Karpas-422 (cell line): ENCODE measurements at regions not wholly inside any gene's neighbourhood (a gene's known extent, or its start where the extent isn't known, plus 50 kb on each side); places are given as distances from the start of the nearest gene placed in this dataset.

Experiments
- DNase-seq: peaks from one replicate; pipeline ENCODE4 v3.0.0-alpha.2; 2015
- H2AFZ ChIP-seq: fragments of 200-600 bp; sonication (generic); 2 replicates; pipeline ENCODE4 v1.6.1; 2014; ENCODE audit warnings: antibody characterized with exemption, low read length, mixed read lengths
- H3K27ac ChIP-seq: fragments of 200-600 bp; sonication (generic); 2 replicates; pipeline ENCODE4 v1.5.1; 2014; ENCODE audit warnings: mild to moderate bottlenecking, low read length, moderate library complexity
- H3K27me3 ChIP-seq: fragments of 200-600 bp; sonication (generic); 2 replicates; pipeline ENCODE4 v1.6.1; 2014; ENCODE audit warnings: low read length, mixed read lengths
- H3K36me3 ChIP-seq: fragments of 200-600 bp; sonication (generic); 2 replicates; pipeline ENCODE4 v1.6.1; 2014; ENCODE audit warnings: low read length, mixed read lengths; ENCODE audit not compliant: insufficient read depth
- H3K4me1 ChIP-seq: fragments of 200-600 bp; sonication (generic); 2 replicates; pipeline ENCODE4 v1.6.1; 2014; ENCODE audit warnings: mild to moderate bottlenecking, low read length, mixed read lengths
- H3K4me2 ChIP-seq: fragments of 200-600 bp; sonication (generic); 2 replicates; pipeline ENCODE4 v1.6.1; 2014; ENCODE audit warnings: low read length, low read depth, mild to moderate bottlenecking; ENCODE audit not compliant: poor library complexity, severe bottlenecking
- H3K4me3 ChIP-seq: fragments of 200-600 bp; sonication (generic); 2 replicates; pipeline ENCODE4 v1.5.1; 2014; ENCODE audit warnings: mild to moderate bottlenecking, antibody characterized with exemption, low read length, mixed read lengths
- H3K79me2 ChIP-seq: fragments of 200-600 bp; sonication (generic); 2 replicates; pipeline ENCODE4 v1.6.1; 2014; ENCODE audit warnings: mild to moderate bottlenecking, low read length, mixed read lengths
- H3K9ac ChIP-seq: fragments of 200-600 bp; sonication (generic); 2 replicates; pipeline ENCODE4 v1.6.0; 2014; ENCODE audit warnings: low read length
- H3K9me2 ChIP-seq: fragments of 200-600 bp; sonication (generic), shearing (Covaris generic); replicated peaks from 2 replicates; pipeline ENCODE4 v1.6.0; 2014; ENCODE audit warnings: mild to moderate bottlenecking, low read length, moderate library complexity; ENCODE audit not compliant: insufficient read depth
- H3K9me3 ChIP-seq: fragments of 300-700, 200-600 bp; sonication (generic); 2 replicates; pipeline ENCODE4 v1.6.1; 2014; ENCODE audit warnings: low read length, mixed read lengths
- H4K20me1 ChIP-seq: fragments of 200-600 bp; sonication (generic); 2 replicates; pipeline ENCODE4 v1.6.1; 2014; ENCODE audit warnings: mild to moderate bottlenecking, antibody characterized with exemption, low read length, low read depth; ENCODE audit not compliant: insufficient read depth

DNA sequence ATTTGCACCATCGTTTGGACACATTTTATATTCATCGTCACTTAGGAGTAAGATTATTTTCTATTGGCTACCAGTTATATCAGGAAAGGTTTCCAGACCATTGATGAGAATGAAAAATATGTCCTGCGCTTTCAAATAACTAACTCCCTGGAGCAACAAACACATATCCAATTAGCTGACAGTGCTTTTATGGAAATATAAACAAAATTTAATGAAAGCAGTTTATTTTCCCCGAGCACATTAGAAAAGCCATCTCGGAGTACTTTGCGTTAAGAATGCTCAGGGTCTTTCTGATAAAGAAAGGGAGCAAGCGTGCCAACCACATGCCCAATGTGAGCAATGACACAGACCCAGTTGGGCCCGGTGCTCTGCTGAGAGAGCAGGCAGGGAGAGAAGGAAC is 85.1 kb upstream of the ZPBP start:
- Histone ChIP-seq H3K4me2 (no peak overlapping the region), H3K27me3 (no peaks in the 10 kb centered on the region), H3K36me3 (no peaks in the 10 kb centered on the region), H3K4me1 (no peaks in the 10 kb centered on the region), H3K79me2 (no peaks in the 10 kb centered on the region), H4K20me1 (no peaks in the 10 kb centered on the region), H2AFZ (no peak overlapping the region), H3K9ac (no peak overlapping the region), H3K9me3 (no peaks in the 10 kb centered on the region), H3K4me3 (no peak overlapping the region), H3K27ac (no peak overlapping the region), H3K9me2 (no peaks in the 10 kb centered on the region)
- no peak for DNase-seq

DNA sequence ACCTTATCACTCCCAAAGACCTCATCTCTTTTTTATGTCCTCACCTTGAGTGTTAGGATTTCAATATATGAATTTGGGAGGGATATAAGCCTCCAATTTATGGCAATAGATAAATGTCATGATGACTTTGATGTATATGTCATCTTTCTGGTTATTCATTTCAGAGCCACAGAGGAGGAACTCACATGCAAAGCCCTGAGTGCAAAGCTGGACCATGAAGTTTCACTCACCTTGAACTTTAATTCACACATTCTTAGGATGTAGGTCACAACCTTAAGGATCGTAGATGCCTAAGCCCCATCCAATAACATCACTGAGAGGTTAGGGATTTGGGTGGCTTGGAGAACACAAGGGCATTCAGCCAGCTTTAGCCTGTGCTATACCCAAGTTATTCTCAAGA is 81.9 kb upstream of the ZPBP start:
- Histone ChIP-seq H3K4me1 (no peaks in the 10 kb centered on the region), H3K9me2 (no peaks in the 10 kb centered on the region), H3K27me3 (no peaks in the 10 kb centered on the region), H2AFZ (no peak overlapping the region), H3K27ac (no peak overlapping the region), H4K20me1 (no peaks in the 10 kb centered on the region), H3K9ac (no peak overlapping the region), H3K4me2 (no peak overlapping the region), H3K4me3 (no peak overlapping the region), H3K36me3 (no peaks in the 10 kb centered on the region), H3K79me2 (no peaks in the 10 kb centered on the region), H3K9me3 (no peaks in the 10 kb centered on the region)
- no peak for DNase-seq

DNA sequence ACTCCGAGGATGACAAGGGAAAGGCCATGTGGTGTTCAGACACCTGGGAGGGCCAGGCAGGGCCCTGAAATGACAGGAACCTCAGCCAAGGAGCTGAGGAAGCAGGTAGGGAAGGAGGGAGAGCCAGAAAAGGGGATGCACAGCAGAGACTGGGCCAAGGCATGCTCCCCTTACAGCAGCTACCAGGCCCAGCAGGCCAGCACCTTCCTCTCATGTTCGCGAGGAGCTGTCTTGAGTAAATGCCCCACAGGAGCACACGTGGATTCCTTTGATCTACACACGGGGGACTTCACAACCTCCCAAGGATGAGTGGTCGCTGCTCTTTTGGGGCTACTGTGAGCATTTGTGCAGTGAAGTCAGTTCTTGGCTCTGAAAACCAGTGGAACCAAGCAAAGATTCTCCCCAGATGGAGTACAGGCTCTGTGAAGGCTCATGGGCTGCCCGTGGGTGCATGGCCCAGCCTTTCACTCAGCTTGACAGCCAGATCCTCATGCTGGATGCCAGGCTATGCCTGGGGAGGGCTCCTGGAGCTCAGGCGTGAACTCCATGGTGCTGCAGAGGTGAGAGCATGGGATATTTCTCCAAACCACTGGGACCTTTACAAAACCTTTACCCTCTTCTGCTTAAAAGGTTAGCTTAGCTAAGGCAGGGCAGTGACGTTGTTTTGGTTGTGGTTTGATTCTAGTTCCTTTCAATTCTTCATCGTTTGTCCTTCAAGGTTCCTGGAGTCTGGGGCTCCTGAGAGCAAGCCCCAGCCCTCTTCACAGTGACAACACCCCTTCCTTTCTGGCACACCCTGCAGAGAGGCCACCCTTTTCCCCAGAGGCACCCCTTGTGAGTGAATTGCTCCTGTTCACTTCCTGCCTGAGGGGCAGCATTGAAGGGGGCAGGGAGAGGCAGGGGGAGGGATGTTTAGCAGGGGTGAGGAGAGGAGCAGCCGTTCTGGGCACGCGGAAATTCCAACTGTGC is 74.2 kb upstream of the ZPBP start:
- peak overlapping the region; percentile 30; the same call in 1 of the 2 replicates for H3K9ac ChIP-seq
- no peaks in the 10 kb centered on the region for H3K9me2 ChIP-seq
- no peak overlapping the region for H3K27ac ChIP-seq
- no peaks in the 10 kb centered on the region for H3K79me2 ChIP-seq
- no peaks in the 10 kb centered on the region for H3K36me3 ChIP-seq
- H2AFZ ChIP-seq, result peak overlapping the region; percentile 42; the same call in 1 of the 2 replicates
- H3K4me3 ChIP-seq, result no peak overlapping the region
- peak overlapping the region; percentile 18 for H3K4me2 ChIP-seq
- peaks cover 16% of the 10 kb centered on the region for H3K4me1 ChIP-seq
- no peaks in the 10 kb centered on the region for H4K20me1 ChIP-seq
- no peaks in the 10 kb centered on the region for H3K9me3 ChIP-seq
- no peaks in the 10 kb centered on the region for H3K27me3 ChIP-seq
- no peak for DNase-seq

DNA sequence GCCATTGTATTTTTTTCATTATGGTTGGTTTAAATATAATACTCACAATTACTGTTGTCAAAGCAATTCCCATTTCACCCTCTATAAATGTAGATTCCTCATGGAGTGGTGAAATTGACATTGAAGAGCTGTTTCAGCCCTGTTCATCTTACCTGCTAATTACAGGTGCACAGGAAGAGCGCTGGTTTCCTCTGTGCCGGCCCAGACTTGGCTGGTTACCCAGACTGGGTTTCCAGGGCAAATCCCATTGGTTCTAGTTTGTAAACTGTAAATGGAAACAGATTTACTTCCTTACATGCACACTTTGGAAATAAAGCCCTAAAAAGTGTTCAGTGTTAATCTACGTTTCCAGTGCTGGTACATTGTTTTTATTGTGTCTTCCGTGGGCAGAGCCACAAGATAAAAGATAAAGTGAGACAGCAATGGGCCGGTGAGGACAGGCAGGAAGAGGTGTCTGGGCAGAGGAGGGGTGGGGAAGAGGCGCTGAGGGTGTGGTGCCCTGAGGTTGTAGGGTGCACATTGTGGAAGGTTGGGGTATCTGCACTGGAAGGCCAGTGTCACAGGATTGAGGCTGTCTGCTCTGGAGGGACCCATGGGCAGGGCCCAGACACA is 71.6 kb upstream of the ZPBP start:
- no peaks in the 10 kb centered on the region for H3K27me3 ChIP-seq
- DNase-seq, result no peak
- no peak overlapping the region for H3K9ac ChIP-seq
- H3K4me3 ChIP-seq, result no peak overlapping the region
- H2AFZ ChIP-seq, result no peak overlapping the region
- H3K79me2 ChIP-seq, result no peaks in the 10 kb centered on the region
- no peaks in the 10 kb centered on the region for H3K9me2 ChIP-seq
- H3K36me3 ChIP-seq, result no peaks in the 10 kb centered on the region
- peaks cover 16% of the 10 kb centered on the region for H3K4me1 ChIP-seq
- H4K20me1 ChIP-seq, result no peaks in the 10 kb centered on the region
- H3K4me2 ChIP-seq, result no peak overlapping the region
- H3K27ac ChIP-seq, result no peak overlapping the region
- H3K9me3 ChIP-seq, result no peaks in the 10 kb centered on the region

DNA sequence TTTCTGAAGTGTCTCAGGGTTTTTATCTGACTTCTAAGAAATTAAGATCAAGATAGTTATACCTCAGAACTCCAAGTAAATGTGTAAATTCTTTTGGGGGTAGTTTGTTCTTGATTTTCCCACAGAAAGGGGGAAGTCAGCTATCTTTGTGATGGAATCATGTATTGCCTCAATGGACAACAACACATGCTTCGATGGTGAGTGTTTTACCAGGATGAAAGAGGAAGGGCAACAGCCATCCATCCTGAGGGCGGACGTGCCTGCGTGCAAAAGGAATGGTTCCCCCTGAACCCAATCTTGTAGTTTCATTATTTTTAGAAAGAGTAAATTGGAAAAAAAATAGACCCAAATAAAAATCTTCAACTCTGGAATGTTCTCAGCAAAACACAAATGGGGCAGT is 67.2 kb upstream of the ZPBP start:
- H3K9me2 ChIP-seq, result no peaks in the 10 kb centered on the region
- no peak overlapping the region for H2AFZ ChIP-seq
- H3K4me3 ChIP-seq, result no peak overlapping the region
- no peaks in the 10 kb centered on the region for H3K36me3 ChIP-seq
- no peaks in the 10 kb centered on the region for H3K4me1 ChIP-seq
- H3K79me2 ChIP-seq, result no peaks in the 10 kb centered on the region
- H3K27ac ChIP-seq, result no peak overlapping the region
- H3K27me3 ChIP-seq, result no peaks in the 10 kb centered on the region
- no peaks in the 10 kb centered on the region for H4K20me1 ChIP-seq
- H3K4me2 ChIP-seq, result no peak overlapping the region
- no peak for DNase-seq
- no peaks in the 10 kb centered on the region for H3K9me3 ChIP-seq
- H3K9ac ChIP-seq, result no peak overlapping the region

DNA sequence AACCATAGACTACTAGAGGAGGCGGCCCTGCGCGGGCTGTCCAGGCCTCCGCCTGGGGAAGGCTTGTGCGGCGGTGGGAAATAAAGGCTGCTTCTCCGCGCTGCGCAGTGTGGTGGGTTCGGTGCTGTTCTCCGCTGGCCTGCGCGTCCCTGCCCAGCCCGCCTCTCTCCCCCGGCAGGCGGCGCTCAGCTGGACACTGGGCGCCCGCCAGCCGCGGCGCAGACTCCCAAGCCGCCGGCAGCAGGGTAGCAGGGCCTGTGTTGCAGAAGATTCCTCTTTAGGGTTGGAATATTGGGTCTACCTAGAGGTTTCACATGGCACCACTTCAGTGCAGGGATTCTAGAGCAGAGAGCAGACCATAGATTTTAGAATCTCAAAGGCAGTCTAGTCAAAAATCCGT is 66.1 kb upstream of the ZPBP start:
- Histone ChIP-seq H3K27ac (no peak overlapping the region), H4K20me1 (no peaks in the 10 kb centered on the region), H2AFZ (no peak overlapping the region), H3K36me3 (no peaks in the 10 kb centered on the region), H3K4me1 (no peaks in the 10 kb centered on the region), H3K79me2 (no peaks in the 10 kb centered on the region), H3K4me2 (no peak overlapping the region), H3K27me3 (no peaks in the 10 kb centered on the region), H3K4me3 (no peak overlapping the region), H3K9me2 (no peaks in the 10 kb centered on the region), H3K9ac (no peak overlapping the region), H3K9me3 (no peaks in the 10 kb centered on the region)
- DNase-seq, result no peak

DNA sequence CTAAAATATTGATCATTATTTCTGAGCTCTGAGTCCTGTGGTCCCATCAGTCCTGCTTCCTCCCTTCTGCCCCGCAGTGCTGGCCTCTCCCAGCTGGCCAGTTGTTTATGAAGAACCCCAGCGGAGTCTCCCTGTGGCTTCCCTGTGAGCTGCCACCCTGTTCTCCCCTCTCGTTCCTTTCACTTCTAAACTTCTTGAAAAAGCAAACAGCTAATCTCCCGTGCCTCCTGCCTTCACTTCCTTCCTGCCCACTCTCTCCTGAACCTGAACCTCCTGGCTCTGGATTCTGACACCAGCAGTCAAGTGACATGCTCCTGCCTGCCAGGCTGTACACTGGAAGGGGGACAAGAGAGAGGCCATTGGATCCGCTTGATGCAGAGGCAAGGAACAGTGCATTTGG is 63.7 kb upstream of the ZPBP start:
- Histone ChIP-seq H4K20me1 (no peaks in the 10 kb centered on the region), H3K9ac (no peak overlapping the region), H3K4me3 (no peak overlapping the region), H3K27ac (no peak overlapping the region), H3K79me2 (no peaks in the 10 kb centered on the region), H3K27me3 (no peaks in the 10 kb centered on the region), H2AFZ (peak overlapping the region; percentile 39; the same call in 1 of the 2 replicates), H3K36me3 (no peaks in the 10 kb centered on the region), H3K9me2 (no peaks in the 10 kb centered on the region), H3K9me3 (no peaks in the 10 kb centered on the region), H3K4me2 (no peak overlapping the region), H3K4me1 (peaks cover 6% of the 10 kb centered on the region)
- DNase-seq, result no peak

DNA sequence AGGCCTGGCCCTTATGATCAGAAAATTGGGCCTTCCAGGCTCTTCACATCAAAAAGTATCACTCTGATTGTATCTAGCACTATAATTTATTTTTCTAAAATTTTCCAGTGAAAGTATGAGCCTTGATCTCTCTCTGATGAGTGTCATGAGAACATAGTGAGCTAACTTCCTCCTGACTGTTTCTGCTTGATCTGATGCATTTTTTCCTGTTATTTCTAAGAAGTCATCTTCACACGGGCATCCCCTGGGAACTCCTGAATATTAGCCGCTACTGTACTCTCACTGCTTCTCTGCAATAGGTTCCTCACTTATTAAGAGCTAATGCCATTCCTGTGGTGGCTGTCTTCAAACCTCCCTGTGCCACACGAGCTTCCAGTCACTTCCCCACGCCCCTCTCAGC is 63.1 kb upstream of the ZPBP start:
- Histone ChIP-seq H3K9me3 (no peaks in the 10 kb centered on the region), H3K27ac (no peak overlapping the region), H3K4me3 (no peak overlapping the region), H3K9ac (no peak overlapping the region), H3K27me3 (no peaks in the 10 kb centered on the region), H4K20me1 (no peaks in the 10 kb centered on the region), H3K79me2 (no peaks in the 10 kb centered on the region), H3K36me3 (no peaks in the 10 kb centered on the region), H2AFZ (no peak overlapping the region), H3K4me2 (no peak overlapping the region), H3K9me2 (no peaks in the 10 kb centered on the region), H3K4me1 (peaks cover 12% of the 10 kb centered on the region)
- DNase-seq, result no peak
